Omental fat pad (tissue), 3 donors: ENCODE measurements at regions not wholly inside any gene's neighbourhood (a gene's known extent, or its start where the extent isn't known, plus 50 kb on each side); places are given as distances from the start of the nearest gene placed in this dataset.

Experiments
- ATAC-seq: fragments of 150-250 bp; one replicate; pipeline ENCODE4 v1.9.1; 2016; ENCODE audit warnings: mild to moderate bottlenecking, moderate library complexity; ENCODE audit not compliant: low FRiP score
- DNase-seq: peaks from one replicate; pipeline ENCODE4 v3.0.0-alpha.2; 2019; ENCODE audit warnings: low spot score
- TF ChIP-seq, protein P1 (sequence below), 3 donors: fragments of 450-650 bp; IDR thresholded peaks; one replicate each; pipeline ENCODE4 v1.5.1; 2016 to 2017; ENCODE audit warnings: antibody characterized with exemption in 3 of 3, mild to moderate bottlenecking in 3 of 3, moderate library complexity in 2 of 3

DNA sequence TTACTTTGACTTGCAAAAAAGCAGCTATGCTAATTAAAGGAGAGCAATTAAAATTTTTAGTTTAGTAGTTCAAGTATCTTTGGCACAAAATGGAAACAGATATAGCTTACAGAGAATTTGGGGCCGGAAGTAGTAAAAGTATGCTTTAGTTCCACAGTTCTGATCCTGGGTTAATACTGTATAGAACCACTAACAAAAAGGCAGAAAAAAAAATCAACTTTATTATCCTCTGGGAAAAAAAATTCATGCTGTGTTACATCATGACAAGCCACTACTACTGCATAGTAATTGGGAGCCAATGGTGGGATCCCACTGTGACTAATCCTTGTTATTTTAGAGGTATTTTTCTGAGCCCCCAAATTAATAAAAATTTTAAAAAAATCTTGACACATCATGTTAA, 246.8 kb upstream of the PRDM9 start:
- TF ChIP-seq, protein P1, sequence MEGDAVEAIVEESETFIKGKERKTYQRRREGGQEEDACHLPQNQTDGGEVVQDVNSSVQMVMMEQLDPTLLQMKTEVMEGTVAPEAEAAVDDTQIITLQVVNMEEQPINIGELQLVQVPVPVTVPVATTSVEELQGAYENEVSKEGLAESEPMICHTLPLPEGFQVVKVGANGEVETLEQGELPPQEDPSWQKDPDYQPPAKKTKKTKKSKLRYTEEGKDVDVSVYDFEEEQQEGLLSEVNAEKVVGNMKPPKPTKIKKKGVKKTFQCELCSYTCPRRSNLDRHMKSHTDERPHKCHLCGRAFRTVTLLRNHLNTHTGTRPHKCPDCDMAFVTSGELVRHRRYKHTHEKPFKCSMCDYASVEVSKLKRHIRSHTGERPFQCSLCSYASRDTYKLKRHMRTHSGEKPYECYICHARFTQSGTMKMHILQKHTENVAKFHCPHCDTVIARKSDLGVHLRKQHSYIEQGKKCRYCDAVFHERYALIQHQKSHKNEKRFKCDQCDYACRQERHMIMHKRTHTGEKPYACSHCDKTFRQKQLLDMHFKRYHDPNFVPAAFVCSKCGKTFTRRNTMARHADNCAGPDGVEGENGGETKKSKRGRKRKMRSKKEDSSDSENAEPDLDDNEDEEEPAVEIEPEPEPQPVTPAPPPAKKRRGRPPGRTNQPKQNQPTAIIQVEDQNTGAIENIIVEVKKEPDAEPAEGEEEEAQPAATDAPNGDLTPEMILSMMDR (IDR thresholded peaks at IDR 0.05): no peak
- ATAC-seq (no peak), DNase-seq (no peak)

DNA sequence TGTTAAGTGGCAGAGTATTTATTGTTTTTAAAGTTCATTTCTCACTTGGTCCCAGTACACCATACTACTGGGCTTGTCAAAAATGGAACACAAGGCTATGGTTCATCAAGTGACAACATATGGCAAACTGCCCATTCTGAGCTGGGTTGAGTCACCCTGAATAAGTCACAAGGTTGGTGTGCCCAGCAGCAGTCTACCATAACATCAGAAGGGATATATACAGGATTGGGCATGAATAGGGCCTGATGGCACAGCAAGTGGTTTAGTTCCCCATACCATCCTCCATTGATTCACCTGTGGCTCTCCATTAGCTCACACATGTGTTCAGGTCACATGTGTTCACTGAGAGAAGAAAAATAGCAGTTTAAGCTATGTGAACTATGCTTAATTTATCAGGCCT, 249.8 kb upstream of the PRDM9 start:
- ATAC-seq (no peak), DNase-seq (no peak)
- TF ChIP-seq, protein P1 (IDR thresholded peaks at IDR 0.05): no peak

DNA sequence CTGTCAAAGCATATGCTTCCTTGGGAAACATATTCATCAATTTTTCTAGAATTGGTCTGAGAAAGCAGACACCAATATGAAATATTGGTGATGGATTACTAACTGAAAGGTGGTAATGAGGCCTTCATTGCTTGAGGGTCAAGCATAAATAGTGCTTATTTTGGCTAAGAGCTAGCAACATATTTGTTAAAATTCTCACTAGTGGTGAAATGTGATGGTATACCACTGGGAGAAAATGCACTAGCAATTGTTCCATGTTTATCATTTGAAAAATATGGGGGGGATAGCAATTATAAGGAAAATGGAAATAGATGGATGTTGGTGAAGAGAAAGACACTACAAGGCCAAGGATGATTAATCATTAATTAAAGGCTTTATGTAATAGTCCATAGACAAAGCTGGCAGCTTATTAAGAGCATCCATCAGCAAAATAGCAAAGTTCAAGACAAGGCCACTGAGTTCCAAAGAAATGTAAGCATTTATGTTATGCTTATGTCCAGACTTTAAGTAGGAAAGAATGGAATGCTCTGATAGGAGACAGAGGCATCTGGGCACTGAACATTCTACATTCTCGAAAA, 253.7 kb upstream of the PRDM9 start:
- TF ChIP-seq, protein P1 (IDR thresholded peaks at IDR 0.05): no peak
- ATAC-seq: no peak
- DNase-seq: no peak

DNA sequence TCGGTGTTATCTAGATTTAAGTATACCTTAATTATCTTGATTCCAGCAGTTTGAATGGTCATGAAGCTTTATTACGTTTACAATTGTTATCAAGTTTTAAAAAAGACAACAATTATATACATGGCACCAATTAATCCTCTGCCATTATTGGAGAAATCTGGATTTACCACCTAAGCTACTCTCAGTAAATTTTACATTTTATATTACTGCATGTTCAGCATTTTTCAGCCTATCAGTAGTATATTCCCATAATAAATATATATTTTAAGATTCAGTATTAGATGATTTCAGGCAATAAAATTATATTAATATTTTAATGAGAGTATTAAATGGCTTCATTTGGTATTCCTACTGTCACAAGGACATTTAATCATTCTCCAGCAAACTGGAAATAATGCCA, 264.5 kb upstream of the PRDM9 start:
- no peak for ATAC-seq
- TF ChIP-seq, protein P1 (IDR thresholded peaks at IDR 0.05): no peak

DNA sequence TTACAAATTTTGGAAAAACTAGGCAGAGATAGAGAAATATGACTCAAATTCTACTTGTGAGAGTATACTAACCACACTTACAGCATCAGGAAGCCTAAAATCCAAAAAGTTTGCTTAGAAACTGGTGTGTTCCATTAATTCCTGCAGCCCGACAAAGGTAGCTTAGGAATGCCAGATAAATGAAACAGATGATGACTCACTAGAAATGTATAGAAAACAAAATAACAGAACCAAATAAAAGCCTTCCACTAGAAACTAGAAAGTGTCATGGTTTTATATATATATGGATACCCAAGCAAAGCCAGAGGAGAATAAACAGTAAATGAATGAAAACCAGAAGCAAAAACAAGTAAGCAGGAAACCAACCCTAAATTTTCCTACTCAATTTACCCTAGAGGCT, 272.2 kb upstream of the PRDM9 start:
- no peak for ATAC-seq
- DNase-seq: no peak
- TF ChIP-seq, protein P1 (IDR thresholded peaks at IDR 0.05): no peak

More for the DNA sequence above, 264.5 kb upstream of the PRDM9 start:
- no peak for DNase-seq

DNA sequence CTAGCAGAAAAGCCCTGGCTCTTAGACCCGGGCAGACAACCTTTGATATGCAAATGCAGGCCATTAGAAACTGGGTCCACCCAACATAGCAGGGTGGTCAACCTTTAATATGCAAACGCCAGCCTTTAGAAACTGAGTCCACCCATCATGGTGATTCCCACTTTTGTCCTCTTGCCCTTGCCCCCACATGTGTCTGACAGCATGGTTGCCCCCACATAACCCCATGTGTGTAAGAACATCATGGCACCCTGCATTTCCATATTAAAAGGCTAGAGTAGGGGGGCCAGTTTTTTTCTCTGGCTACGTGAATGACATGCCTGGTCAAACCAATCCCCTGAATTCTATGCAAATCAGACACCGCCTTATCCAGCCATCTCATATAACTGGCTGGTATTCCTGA, 273.2 kb upstream of the PRDM9 start:
- ATAC-seq: no peak
- no peak for DNase-seq
- TF ChIP-seq, protein P1 (IDR thresholded peaks at IDR 0.05): no peak

DNA sequence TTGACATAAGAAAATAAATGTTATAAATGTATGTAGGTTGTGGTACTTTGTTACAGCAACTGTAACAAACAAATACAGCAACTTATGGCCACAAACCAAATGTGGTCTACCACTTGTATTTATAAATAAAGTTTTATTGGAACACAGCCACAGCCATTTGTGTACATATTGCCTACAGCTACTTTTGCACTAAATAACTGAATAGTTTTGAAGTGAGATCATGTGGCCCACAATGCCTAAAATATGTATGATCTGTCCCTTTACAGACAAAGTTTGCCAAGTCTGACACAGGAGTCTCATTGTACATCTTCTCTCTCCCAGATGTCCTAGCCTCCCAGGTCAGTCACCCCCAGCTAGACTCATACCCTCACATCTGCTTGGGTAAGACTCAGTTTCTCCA, 283.6 kb upstream of the PRDM9 start:
- TF ChIP-seq, protein P1 (IDR thresholded peaks at IDR 0.05): no peak
- no peak for DNase-seq
- ATAC-seq: no peak
